ENCODE measurements at regions not wholly inside any gene's neighbourhood (a gene's known extent, or its start where the extent isn't known, plus 50 kb on each side); places are given as distances from the start of the nearest gene placed in this dataset.

- CTCF ChIA-PET = no interaction called here
- POLR2A ChIA-PET (ENCODE audit: low non-redundant PET) = interaction anchor here (0.7 kb wide), 1 partner anchor 14 kb away, joined by 5 read pairs; no protein-coding TSS in a partner anchor
Observed at GRCh38 chr2:43059183-43059897, 167.1 kb downstream of the ZFP36L2 start.

GRCh38 chr2:43058726-43059110 is 167.7 kb downstream of the ZFP36L2 start:
- no peak for DNase-seq (ENCODE audit: low spot score)
- no peak for TF ChIP-seq CTCF (conservative IDR thresholded peaks at IDR 0.05; ENCODE audit: low read depth)
- H3K27ac ChIP-seq = peak overlapping the region; percentile 89
- ChIA-PET CTCF (no interaction called here), POLR2A (ENCODE audit: low non-redundant PET) (no interaction called here)

More at GRCh38 chr2:43059183-43059897, 167.1 kb downstream of the ZFP36L2 start:
- H3K27ac ChIP-seq = peak overlapping the region; percentile 89
- TF ChIP-seq CTCF (conservative IDR thresholded peaks at IDR 0.05; ENCODE audit: low read depth) = no peak
- DNase-seq (ENCODE audit: low spot score) = peak; percentile 71

GRCh38 chr2:43057742-43058725 is 168.4 kb downstream of the ZFP36L2 start:
- DNase-seq (ENCODE audit: low spot score) = no peak
- no peak for TF ChIP-seq CTCF (conservative IDR thresholded peaks at IDR 0.05; ENCODE audit: low read depth)
- H3K27ac ChIP-seq = peak overlapping the region; percentile 89
- ChIA-PET CTCF (no interaction called here), POLR2A (ENCODE audit: low non-redundant PET) (no interaction called here)

GRCh38 chr2:43057026-43057741 is 169.2 kb downstream of the ZFP36L2 start:
- DNase-seq (ENCODE audit: low spot score) = no peak
- POLR2A ChIA-PET (ENCODE audit: low non-redundant PET) = no interaction called here
- no peak for TF ChIP-seq CTCF (conservative IDR thresholded peaks at IDR 0.05; ENCODE audit: low read depth)
- CTCF ChIA-PET = no interaction called here
- peak overlapping the region; percentile 89 for H3K27ac ChIP-seq

GRCh38 chr2:43055985-43056384 is 170.4 kb downstream of the ZFP36L2 start:
- CTCF ChIA-PET = interaction anchor here (0.5 kb wide), 1 partner anchor 47 kb away, joined by 5 read pairs; no protein-coding TSS in a partner anchor
- POLR2A ChIA-PET (ENCODE audit: low non-redundant PET) = no interaction called here
- no peak for DNase-seq (ENCODE audit: low spot score)
- peak overlapping the region; percentile 89 for H3K27ac ChIP-seq
- TF ChIP-seq CTCF (conservative IDR thresholded peaks at IDR 0.05; ENCODE audit: low read depth) = no peak

All from RWPE1 (cell line).